ENCODE measurements at regions not wholly inside any gene's neighbourhood (a gene's known extent, or its start where the extent isn't known, plus 50 kb on each side); places are given as distances from the start of the nearest gene placed in this dataset.

GRCh38 chrX:6812087-6812486 is 277.2 kb upstream of the VCX3A start:
- H3K27ac ChIP-seq (ENCODE audit: low read depth, low read length): no peak overlapping the region
- no peak for TF ChIP-seq CTCF (IDR thresholded peaks at IDR 0.05; ENCODE audit: low read depth, low read length)
- ChIA-PET CTCF (interaction anchor here (0.6 kb wide), 1 partner anchor 442 kb away, joined by 6 read pairs; no protein-coding TSS in a partner anchor), POLR2A (no interaction called here)
- no peaks in the 10 kb centered on the region for H3K27me3 ChIP-seq (ENCODE audit: control insufficient read depth, insufficient read depth, low read length)
- no peaks in the 10 kb centered on the region; the same call in 1 of the 2 replicates for H3K9me3 ChIP-seq (ENCODE audit: control insufficient read depth, insufficient read depth, low read length)
- no peak overlapping the region for H3K4me3 ChIP-seq (ENCODE audit: low read depth, low read length)
- no peak for DNase-seq (ENCODE audit: low read depth, low spot score)

- no peaks in the 10 kb centered on the region; the same call in 1 of the 2 replicates for H3K9me3 ChIP-seq (ENCODE audit: control insufficient read depth, insufficient read depth, low read length)
- POLR2A ChIA-PET: no interaction called here
- CTCF ChIA-PET: no interaction called here
- no peak for DNase-seq (ENCODE audit: low read depth, low spot score)
- no peak for TF ChIP-seq CTCF (IDR thresholded peaks at IDR 0.05; ENCODE audit: low read depth, low read length)
- H3K27ac ChIP-seq (ENCODE audit: low read depth, low read length): no peak overlapping the region
- H3K27me3 ChIP-seq (ENCODE audit: control insufficient read depth, insufficient read depth, low read length): no peaks in the 10 kb centered on the region
- no peak overlapping the region for H3K4me3 ChIP-seq (ENCODE audit: low read depth, low read length)
Observed at GRCh38 chrX:6810776-6811175, 275.9 kb upstream of the VCX3A start.

GRCh38 chrX:6803607-6804006 is 268.7 kb upstream of the VCX3A start:
- CTCF ChIA-PET: no interaction called here
- TF ChIP-seq CTCF (IDR thresholded peaks at IDR 0.05; ENCODE audit: low read depth, low read length): no peak
- POLR2A ChIA-PET: no interaction called here
- Histone ChIP-seq H3K27ac (ENCODE audit: low read depth, low read length) (no peak overlapping the region), H3K9me3 (ENCODE audit: control insufficient read depth, insufficient read depth, low read length) (no peaks in the 10 kb centered on the region), H3K4me3 (ENCODE audit: low read depth, low read length) (no peak overlapping the region), H3K27me3 (ENCODE audit: control insufficient read depth, insufficient read depth, low read length) (no peaks in the 10 kb centered on the region)
- DNase-seq (ENCODE audit: low read depth, low spot score): no peak

- Histone ChIP-seq H3K4me3 (ENCODE audit: low read depth, low read length) (no peak overlapping the region), H3K9me3 (ENCODE audit: control insufficient read depth, insufficient read depth, low read length) (no peaks in the 10 kb centered on the region; the same call in 1 of the 2 replicates), H3K27me3 (ENCODE audit: control insufficient read depth, insufficient read depth, low read length) (no peaks in the 10 kb centered on the region), H3K27ac (ENCODE audit: low read depth, low read length) (no peak overlapping the region)
- ChIA-PET CTCF (no interaction called here), POLR2A (no interaction called here)
- no peak for TF ChIP-seq CTCF (IDR thresholded peaks at IDR 0.05; ENCODE audit: low read depth, low read length)
- DNase-seq (ENCODE audit: low read depth, low spot score): no peak
Observed at GRCh38 chrX:6793000-6793399, 258.1 kb upstream of the VCX3A start.

- Histone ChIP-seq H3K27me3 (ENCODE audit: control insufficient read depth, insufficient read depth, low read length) (no peaks in the 10 kb centered on the region), H3K4me3 (ENCODE audit: low read depth, low read length) (no peak overlapping the region), H3K9me3 (ENCODE audit: control insufficient read depth, insufficient read depth, low read length) (no peaks in the 10 kb centered on the region; the same call in 1 of the 2 replicates), H3K27ac (ENCODE audit: low read depth, low read length) (no peak overlapping the region)
- DNase-seq (ENCODE audit: low read depth, low spot score): no peak
- TF ChIP-seq CTCF (IDR thresholded peaks at IDR 0.05; ENCODE audit: low read depth, low read length): no peak
- ChIA-PET POLR2A (no interaction called here), CTCF (no interaction called here)
Observed at GRCh38 chrX:6783912-6784311, 249.0 kb upstream of the VCX3A start.
